ENCODE measurements at regions not wholly inside any gene's neighbourhood (a gene's known extent, or its start where the extent isn't known, plus 50 kb on each side); places are given as distances from the start of the nearest gene placed in this dataset.

DNA sequence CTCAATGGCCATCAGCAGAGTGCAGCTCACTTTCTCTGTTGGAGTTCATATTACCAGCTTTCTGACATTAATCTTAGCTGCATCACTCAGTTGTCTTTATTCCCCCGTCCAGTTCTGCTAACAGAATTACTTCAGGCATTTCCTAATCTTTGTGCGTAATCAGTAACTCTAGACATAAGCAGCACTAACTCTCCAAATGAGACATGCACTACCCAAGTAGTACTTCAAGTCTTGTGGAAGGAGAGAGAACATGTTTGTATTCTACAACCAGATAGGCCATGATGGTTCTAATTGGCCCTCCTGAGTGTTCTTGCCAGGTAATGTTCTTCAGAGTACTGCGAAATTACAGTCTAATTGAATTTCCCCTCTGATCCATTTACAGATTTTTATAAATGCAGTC is 448.5 kb upstream of the RPS6KA3 start:
- DNase-seq (ENCODE audit: extremely low read depth, insufficient read length), result no peak
- H3K36me3 ChIP-seq (ENCODE audit: control insufficient read depth, insufficient read depth, low read length), result no peaks in the 10 kb centered on the region
- no peak overlapping the region for H3K4me3 ChIP-seq (replicated peaks; ENCODE audit: low read depth, low read length)
- no peaks in the 10 kb centered on the region for H3K27me3 ChIP-seq (replicated peaks; ENCODE audit: control insufficient read depth, insufficient read depth, low read length)
- TF ChIP-seq, protein P1, sequence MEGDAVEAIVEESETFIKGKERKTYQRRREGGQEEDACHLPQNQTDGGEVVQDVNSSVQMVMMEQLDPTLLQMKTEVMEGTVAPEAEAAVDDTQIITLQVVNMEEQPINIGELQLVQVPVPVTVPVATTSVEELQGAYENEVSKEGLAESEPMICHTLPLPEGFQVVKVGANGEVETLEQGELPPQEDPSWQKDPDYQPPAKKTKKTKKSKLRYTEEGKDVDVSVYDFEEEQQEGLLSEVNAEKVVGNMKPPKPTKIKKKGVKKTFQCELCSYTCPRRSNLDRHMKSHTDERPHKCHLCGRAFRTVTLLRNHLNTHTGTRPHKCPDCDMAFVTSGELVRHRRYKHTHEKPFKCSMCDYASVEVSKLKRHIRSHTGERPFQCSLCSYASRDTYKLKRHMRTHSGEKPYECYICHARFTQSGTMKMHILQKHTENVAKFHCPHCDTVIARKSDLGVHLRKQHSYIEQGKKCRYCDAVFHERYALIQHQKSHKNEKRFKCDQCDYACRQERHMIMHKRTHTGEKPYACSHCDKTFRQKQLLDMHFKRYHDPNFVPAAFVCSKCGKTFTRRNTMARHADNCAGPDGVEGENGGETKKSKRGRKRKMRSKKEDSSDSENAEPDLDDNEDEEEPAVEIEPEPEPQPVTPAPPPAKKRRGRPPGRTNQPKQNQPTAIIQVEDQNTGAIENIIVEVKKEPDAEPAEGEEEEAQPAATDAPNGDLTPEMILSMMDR (IDR thresholded peaks at IDR 0.05; ENCODE audit: insufficient read depth, low read length, poor library complexity, severe bottlenecking), result no peak

DNA sequence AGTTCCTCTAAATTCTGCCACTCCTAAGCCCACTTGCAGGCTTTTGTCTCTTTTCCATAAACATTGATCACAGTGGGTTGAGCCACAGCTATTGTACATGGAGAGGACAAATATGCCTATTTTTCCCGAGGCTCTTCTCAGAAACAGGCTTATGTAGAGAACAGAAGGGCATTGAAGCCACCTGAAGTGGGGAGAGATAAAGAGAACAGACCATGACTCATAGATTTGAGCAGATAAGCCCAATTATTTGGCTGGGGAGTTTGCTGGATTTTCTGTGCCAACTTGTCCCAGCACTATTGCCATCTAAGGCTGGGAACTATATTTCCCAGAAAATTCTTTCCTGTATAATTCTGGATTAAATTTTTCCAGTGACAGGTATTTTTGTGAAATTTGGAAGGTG is 446.1 kb upstream of the RPS6KA3 start:
- H3K36me3 ChIP-seq (ENCODE audit: control insufficient read depth, insufficient read depth, low read length), result no peaks in the 10 kb centered on the region
- DNase-seq (ENCODE audit: extremely low read depth, insufficient read length), result no peak
- TF ChIP-seq, protein P1 (IDR thresholded peaks at IDR 0.05; ENCODE audit: insufficient read depth, low read length, poor library complexity, severe bottlenecking), result no peak
- H3K27me3 ChIP-seq (replicated peaks; ENCODE audit: control insufficient read depth, insufficient read depth, low read length), result no peaks in the 10 kb centered on the region
- no peak overlapping the region for H3K4me3 ChIP-seq (replicated peaks; ENCODE audit: low read depth, low read length)

DNA sequence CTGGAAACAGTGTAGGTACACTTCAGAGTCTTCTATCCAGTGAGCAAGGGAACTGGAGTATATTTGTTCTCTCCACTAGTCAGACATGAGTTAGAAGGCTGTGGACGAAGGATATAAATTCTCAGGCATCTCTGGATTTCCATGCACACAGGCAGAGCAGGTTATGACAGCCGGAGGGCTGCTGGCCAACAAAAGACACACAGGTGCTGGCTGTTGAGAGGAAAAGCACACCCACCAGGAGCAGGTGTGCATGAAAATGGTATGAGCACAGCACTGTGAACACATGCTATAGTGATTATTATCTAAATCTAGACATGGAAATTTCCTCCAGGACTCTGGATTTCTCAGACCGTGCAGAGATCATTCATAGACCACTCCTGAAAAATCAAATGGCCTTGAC is 444.7 kb upstream of the RPS6KA3 start:
- Histone ChIP-seq H3K36me3 (ENCODE audit: control insufficient read depth, insufficient read depth, low read length) (no peaks in the 10 kb centered on the region), H3K4me3 (replicated peaks; ENCODE audit: low read depth, low read length) (no peak overlapping the region), H3K27me3 (replicated peaks; ENCODE audit: control insufficient read depth, insufficient read depth, low read length) (no peaks in the 10 kb centered on the region)
- TF ChIP-seq, protein P1 (IDR thresholded peaks at IDR 0.05; ENCODE audit: insufficient read depth, low read length, poor library complexity, severe bottlenecking), result no peak
- DNase-seq (ENCODE audit: extremely low read depth, insufficient read length), result no peak

DNA sequence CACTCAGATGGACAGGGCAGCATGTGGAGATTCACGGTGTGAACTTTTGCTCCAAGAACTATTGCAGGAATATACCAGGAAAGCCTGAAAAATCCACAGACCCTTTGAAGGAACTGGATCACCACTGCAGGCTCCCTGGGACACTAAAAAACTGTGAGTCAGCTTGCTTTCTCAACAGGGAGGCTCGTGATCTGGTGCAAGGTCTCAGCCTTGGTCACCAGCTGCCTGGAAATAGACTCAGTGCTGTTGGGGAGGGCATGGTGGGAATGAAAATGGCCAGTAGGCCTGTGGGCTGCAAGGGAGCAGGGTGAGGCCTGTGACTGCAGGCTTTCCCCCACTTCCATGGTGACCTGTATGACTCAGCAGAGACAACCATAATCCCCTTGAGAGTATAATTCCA is 426.4 kb upstream of the RPS6KA3 start:
- no peak for DNase-seq (ENCODE audit: extremely low read depth, insufficient read length)
- H3K36me3 ChIP-seq (ENCODE audit: control insufficient read depth, insufficient read depth, low read length), result no peaks in the 10 kb centered on the region
- no peaks in the 10 kb centered on the region for H3K27me3 ChIP-seq (replicated peaks; ENCODE audit: control insufficient read depth, insufficient read depth, low read length)
- no peak overlapping the region for H3K4me3 ChIP-seq (replicated peaks; ENCODE audit: low read depth, low read length)
- TF ChIP-seq, protein P1 (IDR thresholded peaks at IDR 0.05; ENCODE audit: insufficient read depth, low read length, poor library complexity, severe bottlenecking), result no peak

DNA sequence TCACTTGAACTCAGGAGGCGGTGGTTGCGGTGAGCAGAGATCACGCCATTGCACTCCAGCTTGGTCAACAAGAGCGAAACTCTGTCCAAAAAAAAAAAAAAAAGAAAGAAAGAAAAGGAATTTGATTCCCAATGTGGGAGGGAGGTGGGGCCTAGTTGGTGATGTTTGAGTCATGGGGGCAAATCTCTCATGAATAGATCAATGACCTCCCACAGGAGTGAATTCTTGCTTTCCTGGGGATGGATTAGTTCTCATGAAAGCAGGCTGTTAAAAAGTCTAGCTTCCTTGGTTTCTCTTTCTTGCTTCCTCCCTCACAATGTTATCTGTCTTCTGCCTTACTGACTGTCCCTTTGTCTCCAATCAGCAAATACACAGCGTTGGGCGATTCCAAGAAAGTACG is 419.5 kb upstream of the RPS6KA3 start:
- TF ChIP-seq, protein P1 (IDR thresholded peaks at IDR 0.05; ENCODE audit: insufficient read depth, low read length, poor library complexity, severe bottlenecking), result no peak

DNA sequence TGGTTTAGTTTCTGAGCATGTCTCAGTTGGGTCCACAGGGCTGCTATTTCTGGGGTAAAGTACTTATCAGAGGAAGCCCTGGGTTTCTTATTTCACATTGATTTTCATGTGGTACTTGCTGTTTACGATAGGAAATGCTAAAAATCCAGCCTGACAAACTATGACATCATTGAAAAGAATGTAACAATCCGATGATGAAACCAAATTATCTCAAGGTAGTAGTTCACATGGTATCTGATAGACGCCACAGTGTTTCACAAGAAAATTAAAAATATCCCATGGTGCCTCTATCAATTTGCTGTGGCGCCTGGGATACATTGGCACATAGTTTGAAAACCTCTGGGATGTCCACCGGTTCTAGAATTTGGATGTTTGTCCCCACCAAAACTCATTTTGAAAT is 418.9 kb upstream of the RPS6KA3 start:
- Histone ChIP-seq H3K36me3 (ENCODE audit: control insufficient read depth, insufficient read depth, low read length) (no peaks in the 10 kb centered on the region), H3K4me3 (replicated peaks; ENCODE audit: low read depth, low read length) (no peak overlapping the region), H3K27me3 (replicated peaks; ENCODE audit: control insufficient read depth, insufficient read depth, low read length) (no peaks in the 10 kb centered on the region)
- DNase-seq (ENCODE audit: extremely low read depth, insufficient read length), result no peak
- TF ChIP-seq, protein P1 (IDR thresholded peaks at IDR 0.05; ENCODE audit: insufficient read depth, low read length, poor library complexity, severe bottlenecking), result no peak

More for the DNA sequence above, 419.5 kb upstream of the RPS6KA3 start:
- H3K27me3 ChIP-seq (replicated peaks; ENCODE audit: control insufficient read depth, insufficient read depth, low read length), result no peaks in the 10 kb centered on the region
- DNase-seq (ENCODE audit: extremely low read depth, insufficient read length), result no peak
- no peak overlapping the region for H3K4me3 ChIP-seq (replicated peaks; ENCODE audit: low read depth, low read length)
- H3K36me3 ChIP-seq (ENCODE audit: control insufficient read depth, insufficient read depth, low read length), result no peaks in the 10 kb centered on the region
